Ovary (tissue), 3 donors: ENCODE measurements at regions not wholly inside any gene's neighbourhood (a gene's known extent, or its start where the extent isn't known, plus 50 kb on each side); places are given as distances from the start of the nearest gene placed in this dataset.

Source experiments
- EP300 ChIP-seq: sonication (generic); formaldehyde crosslinking; IDR thresholded peaks from one replicate; pipeline ENCODE4 v1.6.1; 2017; ENCODE audit warnings: antibody characterized with exemption
- POLR2A ChIP-seq: fragments of 450-650 bp; IDR thresholded peaks from one replicate; pipeline ENCODE4 v1.6.1; 2017; ENCODE audit warnings: antibody characterized with exemption, mild to moderate bottlenecking, moderate library complexity
- TF ChIP-seq, protein P1 (sequence below), 3 donors: fragments of 450-650 bp in 2 of 3; fragments of 200-600 bp in 1 of 3; IDR thresholded peaks; one replicate each; pipeline versions ENCODE4 v1.5.1 to v1.8.0; 2016 to 2022; ENCODE audit warnings: antibody characterized with exemption in 3 of 3, mild to moderate bottlenecking in 1 of 3
- donor health status: DM: no; HTN: no; CAD: no.

DNA sequence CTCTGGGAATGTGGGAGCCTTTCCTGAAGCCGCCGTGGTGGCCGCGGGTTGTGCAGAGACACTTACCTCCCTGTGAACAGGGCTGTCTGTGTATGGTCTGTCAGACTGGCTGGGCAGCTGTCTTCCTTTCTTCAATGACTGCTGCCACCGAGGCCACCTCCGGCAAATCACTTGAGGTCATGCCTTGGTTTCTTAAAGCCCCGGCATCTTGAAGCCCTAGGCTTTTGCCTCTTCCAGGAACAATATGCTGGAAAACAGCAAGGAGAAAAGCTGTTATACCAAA lies 79.5 kb upstream of the ZSWIM6 start:
- TF ChIP-seq POLR2A: no peak
- TF ChIP-seq EP300: no peak
- TF ChIP-seq, protein P1, sequence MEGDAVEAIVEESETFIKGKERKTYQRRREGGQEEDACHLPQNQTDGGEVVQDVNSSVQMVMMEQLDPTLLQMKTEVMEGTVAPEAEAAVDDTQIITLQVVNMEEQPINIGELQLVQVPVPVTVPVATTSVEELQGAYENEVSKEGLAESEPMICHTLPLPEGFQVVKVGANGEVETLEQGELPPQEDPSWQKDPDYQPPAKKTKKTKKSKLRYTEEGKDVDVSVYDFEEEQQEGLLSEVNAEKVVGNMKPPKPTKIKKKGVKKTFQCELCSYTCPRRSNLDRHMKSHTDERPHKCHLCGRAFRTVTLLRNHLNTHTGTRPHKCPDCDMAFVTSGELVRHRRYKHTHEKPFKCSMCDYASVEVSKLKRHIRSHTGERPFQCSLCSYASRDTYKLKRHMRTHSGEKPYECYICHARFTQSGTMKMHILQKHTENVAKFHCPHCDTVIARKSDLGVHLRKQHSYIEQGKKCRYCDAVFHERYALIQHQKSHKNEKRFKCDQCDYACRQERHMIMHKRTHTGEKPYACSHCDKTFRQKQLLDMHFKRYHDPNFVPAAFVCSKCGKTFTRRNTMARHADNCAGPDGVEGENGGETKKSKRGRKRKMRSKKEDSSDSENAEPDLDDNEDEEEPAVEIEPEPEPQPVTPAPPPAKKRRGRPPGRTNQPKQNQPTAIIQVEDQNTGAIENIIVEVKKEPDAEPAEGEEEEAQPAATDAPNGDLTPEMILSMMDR (IDR thresholded peaks at IDR 0.05): no peak
